HG02981 (cell line): ENCODE measurements at regions not wholly inside any gene's neighbourhood (a gene's known extent, or its start where the extent isn't known, plus 50 kb on each side); places are given as distances from the start of the nearest gene placed in this dataset.

Experiments used
- ATAC-seq: cut with Tn5 transposase; IDR thresholded peaks from one replicate; pipeline ENCODE4 v1.9.1; 2021; ENCODE audit warnings: mild to moderate bottlenecking, moderate library complexity; ENCODE audit not compliant: unreplicated experiment

- ATAC-seq = no peak
Measured at GRCh38 chr2:183606718-183607085, 482.5 kb downstream of the NUP35 start.

- no peak for ATAC-seq
Measured at GRCh38 chr2:183607995-183608394, 483.8 kb downstream of the NUP35 start.

GRCh38 chr2:183608747-183609146 is 484.5 kb downstream of the NUP35 start:
- no peak for ATAC-seq

GRCh38 chr2:183610724-183611123 is 486.5 kb downstream of the NUP35 start:
- no peak for ATAC-seq

- ATAC-seq = no peak
Measured at GRCh38 chr2:183614799-183615435, 490.7 kb downstream of the NUP35 start.

- ATAC-seq = no peak
Measured at GRCh38 chr2:183623227-183623626, 499.0 kb downstream of the NUP35 start.

GRCh38 chr2:183630964-183631363 is 506.7 kb downstream of the NUP35 start:
- no peak for ATAC-seq

- no peak for ATAC-seq
Measured at GRCh38 chr2:183656121-183656520, 531.9 kb downstream of the NUP35 start.

GRCh38 chr2:183665425-183665824 is 541.2 kb downstream of the NUP35 start:
- no peak for ATAC-seq

GRCh38 chr2:183666031-183666430 is 541.8 kb downstream of the NUP35 start:
- ATAC-seq = no peak

GRCh38 chr2:183671233-183671632 is 547.0 kb downstream of the NUP35 start:
- no peak for ATAC-seq

- ATAC-seq = no peak
Measured at GRCh38 chr2:183678908-183679307, 554.7 kb downstream of the NUP35 start.

GRCh38 chr2:183680573-183680972 is 556.3 kb downstream of the NUP35 start:
- ATAC-seq = no peak

- no peak for ATAC-seq
Measured at GRCh38 chr2:183684686-183685085, 560.4 kb downstream of the NUP35 start.

- no peak for ATAC-seq
Measured at GRCh38 chr2:183696028-183696427, 571.8 kb downstream of the NUP35 start.

- ATAC-seq = no peak
Measured at GRCh38 chr2:183709829-183710228, 585.6 kb downstream of the NUP35 start.

- ATAC-seq = no peak
Measured at GRCh38 chr2:183718246-183718645, 594.0 kb downstream of the NUP35 start.

- no peak for ATAC-seq
Measured at GRCh38 chr2:183723278-183723677, 599.0 kb downstream of the NUP35 start.

- no peak for ATAC-seq
Measured at GRCh38 chr2:183729380-183729779, 605.1 kb downstream of the NUP35 start.

- no peak for ATAC-seq
Measured at GRCh38 chr2:183740241-183740640, 616.0 kb downstream of the NUP35 start.

- no peak for ATAC-seq
Measured at GRCh38 chr2:183752571-183752970, 628.3 kb downstream of the NUP35 start.

- no peak for ATAC-seq
Measured at GRCh38 chr2:183759033-183759432, 634.8 kb downstream of the NUP35 start.

GRCh38 chr2:183773775-183774174 is 649.5 kb downstream of the NUP35 start:
- no peak for ATAC-seq
